ENCODE measurements at regions not wholly inside any gene's neighbourhood (a gene's known extent, or its start where the extent isn't known, plus 50 kb on each side); places are given as distances from the start of the nearest gene placed in this dataset.

DNA sequence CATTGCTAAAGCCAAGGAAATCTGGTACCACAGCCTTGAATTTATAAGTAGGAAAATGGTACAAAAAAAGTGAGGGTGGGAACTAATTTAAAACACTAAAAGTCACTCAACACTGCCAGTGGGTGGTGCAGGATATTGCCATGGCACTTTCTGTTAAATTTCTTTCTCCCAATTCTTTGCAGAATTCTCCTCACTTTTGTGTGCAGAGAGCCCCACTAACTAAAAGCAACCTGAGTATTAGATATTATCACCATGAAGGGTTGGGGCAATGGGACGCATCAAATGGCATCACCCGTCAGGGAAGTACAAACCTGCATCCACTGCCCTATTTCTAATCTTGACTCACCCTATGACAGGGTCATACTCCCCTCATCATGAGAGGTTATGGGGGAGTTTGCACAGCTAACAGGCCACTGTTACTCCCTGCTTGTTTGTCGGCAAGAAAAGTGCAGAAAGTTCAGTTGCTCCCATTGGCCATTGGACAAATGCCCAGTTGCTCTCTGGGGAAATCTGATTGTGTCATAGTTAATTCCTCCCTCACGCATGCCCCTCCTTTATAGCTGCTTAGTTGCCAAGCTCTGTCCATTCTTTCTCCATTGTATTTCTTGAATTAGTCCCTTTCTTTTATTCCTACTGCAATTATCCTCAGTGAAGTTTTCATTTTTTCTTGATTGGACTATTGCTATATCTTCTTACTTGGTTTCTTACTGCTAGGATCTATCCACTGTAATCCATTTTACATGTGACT lies 93.8 kb upstream of the BLID start:
- ATAC-seq (no peak), DNase-seq (no peak)
- CTCF ChIA-PET: no interaction called here
- Mint-ChIP-seq H3K4me1 (no peaks in the 10 kb centered on the region), H3K27ac (no peak overlapping the region), H3K36me3 (no peaks in the 10 kb centered on the region), H3K27me3 (peaks cover 5% of the 10 kb centered on the region), H3K4me3 (no peak overlapping the region), H3K9me3 (ENCODE audit: low read depth) (no peaks in the 10 kb centered on the region)

DNA sequence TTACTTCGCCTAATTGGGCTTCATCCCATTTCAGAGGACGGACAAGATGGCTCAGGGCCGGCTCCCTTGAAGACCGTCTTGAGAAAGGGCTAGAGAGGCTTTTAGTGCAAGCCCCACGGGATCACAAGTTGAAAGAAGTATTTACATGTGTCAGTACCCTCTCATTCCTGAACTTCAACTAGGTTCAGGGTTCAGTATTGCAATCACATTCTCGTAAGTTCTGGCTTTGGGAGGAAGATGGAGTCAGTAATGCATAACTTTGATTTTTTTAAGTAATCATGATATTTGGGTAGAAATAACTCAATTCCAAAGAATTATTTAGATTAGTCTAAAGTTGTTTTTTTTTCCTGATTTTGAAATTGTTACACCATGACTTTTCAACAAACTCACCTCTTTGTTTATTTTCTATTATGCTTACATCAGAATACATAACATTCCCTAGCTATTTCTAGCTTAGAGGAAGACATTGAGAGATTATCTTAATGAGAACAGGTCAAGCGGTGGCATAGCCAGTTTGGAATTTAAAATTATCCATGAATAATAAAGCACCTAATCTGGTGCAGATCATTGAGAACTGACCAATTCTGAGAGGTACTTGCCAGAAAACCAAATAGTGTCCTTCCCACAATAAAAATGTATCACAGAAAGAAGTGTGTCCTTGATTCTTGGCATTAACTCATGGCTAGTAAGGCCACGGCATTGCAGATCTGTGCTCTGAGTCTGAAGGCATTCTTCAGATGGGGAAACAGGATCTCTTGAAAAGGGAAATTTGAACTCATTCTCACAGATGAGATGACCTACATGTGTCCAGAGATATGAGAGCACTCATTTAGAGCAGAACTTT lies 92.1 kb upstream of the BLID start:
- H3K27ac Mint-ChIP-seq: no peak overlapping the region
- H3K4me1 Mint-ChIP-seq: no peaks in the 10 kb centered on the region
- no peak overlapping the region for H3K4me3 Mint-ChIP-seq
- DNase-seq (no peak), ATAC-seq (no peak)
- H3K9me3 Mint-ChIP-seq (ENCODE audit: low read depth): no peaks in the 10 kb centered on the region
- CTCF ChIA-PET: no interaction called here
- peaks cover 5% of the 10 kb centered on the region for H3K27me3 Mint-ChIP-seq
- no peaks in the 10 kb centered on the region for H3K36me3 Mint-ChIP-seq

DNA sequence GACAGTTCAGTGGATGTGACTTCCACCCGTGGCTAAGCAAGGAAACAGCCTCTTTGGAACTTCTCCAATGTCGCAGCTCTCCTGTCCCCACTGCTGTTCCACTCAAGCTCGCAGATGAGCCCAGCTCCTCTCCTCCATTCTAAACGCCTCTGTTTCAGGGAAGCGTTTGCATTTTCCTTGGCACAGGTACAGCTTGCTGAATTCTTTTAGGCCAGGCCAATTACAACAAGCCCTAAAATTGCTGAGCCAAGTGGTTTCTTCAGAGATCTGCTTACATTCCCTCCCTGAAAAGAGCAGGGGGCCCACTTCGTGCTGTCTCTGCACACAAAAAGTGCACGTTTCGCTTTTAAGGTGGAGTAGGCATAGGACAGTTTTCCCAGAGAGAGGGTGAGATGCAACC lies 91.5 kb upstream of the BLID start:
- no peaks in the 10 kb centered on the region for H3K4me1 Mint-ChIP-seq
- H3K9me3 Mint-ChIP-seq (ENCODE audit: low read depth): no peaks in the 10 kb centered on the region
- peaks cover 9% of the 10 kb centered on the region for H3K27me3 Mint-ChIP-seq
- no peak for DNase-seq
- CTCF ChIA-PET: no interaction called here
- no peak for ATAC-seq
- H3K27ac Mint-ChIP-seq: no peak overlapping the region
- no peaks in the 10 kb centered on the region for H3K36me3 Mint-ChIP-seq
- no peak overlapping the region for H3K4me3 Mint-ChIP-seq

DNA sequence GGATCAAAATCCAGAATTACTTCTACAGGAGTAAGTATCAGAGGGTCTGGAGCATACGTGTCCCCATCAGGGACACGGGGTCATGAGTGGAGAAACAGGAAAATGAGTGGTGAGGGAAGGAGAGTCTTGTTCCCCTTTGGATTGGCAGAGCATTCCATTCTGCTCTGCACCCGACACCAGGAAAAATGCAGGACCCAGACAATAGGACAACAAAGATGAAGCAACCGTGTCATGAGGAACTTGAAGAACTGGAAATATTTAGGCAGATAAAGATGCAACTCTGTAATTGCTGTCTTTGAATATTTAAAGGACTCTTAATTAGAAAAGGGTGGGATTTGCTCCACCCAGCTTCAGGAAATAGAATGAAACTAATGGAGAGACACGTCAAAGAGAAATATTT lies 89.0 kb upstream of the BLID start:
- no peak overlapping the region for H3K4me3 Mint-ChIP-seq
- DNase-seq (no peak), ATAC-seq (no peak)
- no peaks in the 10 kb centered on the region for H3K36me3 Mint-ChIP-seq
- H3K27me3 Mint-ChIP-seq: peaks cover 10% of the 10 kb centered on the region
- CTCF ChIA-PET: interaction anchor here (2.1 to 2.5 kb wide), 2 partner anchors 11 to 550 kb away, joined by 5 to 10 read pairs; no protein-coding TSS in a partner anchor
- no peaks in the 10 kb centered on the region for H3K4me1 Mint-ChIP-seq
- H3K27ac Mint-ChIP-seq: no peak overlapping the region
- no peaks in the 10 kb centered on the region for H3K9me3 Mint-ChIP-seq (ENCODE audit: low read depth)

DNA sequence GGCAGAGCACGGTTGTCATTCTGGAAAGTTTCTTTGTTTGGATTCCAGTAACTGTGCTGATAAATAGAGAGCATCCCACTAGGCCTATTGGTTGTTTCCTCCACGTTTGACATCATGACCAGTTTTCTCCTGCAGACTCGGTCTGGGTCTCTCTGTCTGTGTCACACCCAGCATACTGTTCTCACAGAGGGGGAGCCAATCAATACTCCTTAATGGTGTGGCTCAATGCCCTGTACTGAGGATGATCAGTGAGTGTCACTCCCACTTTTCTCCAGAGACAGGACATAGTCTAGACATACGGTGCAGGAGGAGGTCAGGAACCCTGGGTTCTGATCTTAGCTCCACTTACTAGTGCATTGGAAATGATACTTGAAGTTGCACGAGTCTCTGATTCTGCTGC lies 88.2 kb upstream of the BLID start:
- H3K27ac Mint-ChIP-seq: no peak overlapping the region
- ATAC-seq (no peak), DNase-seq (no peak)
- H3K9me3 Mint-ChIP-seq (ENCODE audit: low read depth): no peaks in the 10 kb centered on the region
- peaks cover 10% of the 10 kb centered on the region for H3K27me3 Mint-ChIP-seq
- H3K4me1 Mint-ChIP-seq: no peaks in the 10 kb centered on the region
- no peak overlapping the region for H3K4me3 Mint-ChIP-seq
- no peaks in the 10 kb centered on the region for H3K36me3 Mint-ChIP-seq
- CTCF ChIA-PET: interaction anchor here (2.1 to 2.5 kb wide), 2 partner anchors 12 to 549 kb away, joined by 5 to 10 read pairs; no protein-coding TSS in a partner anchor

DNA sequence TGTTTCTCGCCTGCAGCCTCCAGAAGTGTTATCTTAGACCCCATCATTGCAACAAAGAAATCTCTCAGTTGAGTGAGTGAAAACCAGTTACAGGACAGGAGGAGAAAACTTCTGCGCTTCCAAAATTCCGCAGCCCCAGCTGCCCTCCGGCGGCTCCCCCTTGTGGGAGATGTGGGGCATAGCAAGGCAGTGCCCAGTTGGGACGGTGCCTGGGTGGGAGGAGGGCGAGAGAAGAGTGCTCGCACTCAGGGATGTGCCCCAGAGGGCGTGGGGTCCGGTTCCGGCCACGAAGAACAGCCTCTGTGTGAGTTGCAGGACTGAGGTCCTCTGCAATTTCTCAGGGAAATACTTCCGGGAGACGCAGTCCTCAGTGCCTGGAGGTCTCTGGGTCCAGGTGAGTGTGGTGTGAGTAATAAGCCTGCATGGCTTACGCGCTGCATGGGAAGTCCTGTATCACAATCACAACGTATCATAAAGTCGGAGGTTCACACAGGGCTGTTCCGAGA lies 87.0 kb upstream of the BLID start:
- Mint-ChIP-seq H3K36me3 (no peaks in the 10 kb centered on the region), H3K27me3 (peaks cover 10% of the 10 kb centered on the region), H3K9me3 (ENCODE audit: low read depth) (no peaks in the 10 kb centered on the region), H3K4me3 (no peak overlapping the region), H3K4me1 (no peaks in the 10 kb centered on the region), H3K27ac (no peak overlapping the region)
- CTCF ChIA-PET: interaction anchor here (0.6 to 2.5 kb wide), 6 partner anchors 8 to 548 kb away, joined by 3 to 10 read pairs (median 4); no protein-coding TSS in a partner anchor
- ATAC-seq: peak; percentile 63
- DNase-seq: peak; percentile 46

DNA sequence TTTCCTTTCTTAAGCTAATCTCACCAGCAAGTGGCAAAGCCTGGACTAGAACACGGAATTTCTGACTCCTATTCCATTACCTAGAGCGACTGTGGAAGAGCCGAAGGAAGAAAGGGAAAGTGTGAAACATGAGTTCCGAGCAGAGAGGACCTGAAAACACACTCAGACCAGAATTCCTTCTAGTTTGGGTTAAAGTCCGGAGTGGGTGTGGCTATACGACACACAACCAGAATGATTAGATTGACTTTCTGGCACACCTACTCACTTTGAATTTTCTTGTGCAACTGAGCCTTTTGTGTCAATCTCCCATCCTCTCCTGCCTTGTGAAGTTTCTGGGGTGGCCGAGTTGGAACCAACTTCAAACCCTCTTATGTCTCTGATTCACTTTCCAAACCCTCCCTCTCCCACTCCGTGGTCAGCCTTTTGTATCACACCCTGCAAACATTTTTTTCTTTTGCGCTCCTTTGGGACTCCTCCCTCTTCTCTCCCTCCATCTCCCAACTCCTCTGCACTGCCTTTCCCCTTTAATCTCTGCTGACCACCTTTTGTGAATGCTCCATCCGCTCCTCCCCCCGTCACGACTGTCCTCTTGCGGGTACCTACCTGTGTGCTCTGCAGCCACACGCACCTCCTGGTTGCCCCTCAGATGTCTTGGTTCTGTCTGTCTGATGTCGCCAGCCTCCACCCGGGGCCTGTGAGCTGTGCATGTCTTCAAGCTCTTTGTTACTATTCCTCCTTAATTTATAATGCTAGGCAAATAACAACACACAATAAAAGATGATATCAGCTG lies 86.3 kb upstream of the BLID start:
- ATAC-seq: no peak
- H3K27ac Mint-ChIP-seq: no peak overlapping the region
- no peaks in the 10 kb centered on the region for H3K9me3 Mint-ChIP-seq (ENCODE audit: low read depth)
- H3K27me3 Mint-ChIP-seq: peaks cover 10% of the 10 kb centered on the region
- no peak overlapping the region for H3K4me3 Mint-ChIP-seq
- no peak for DNase-seq
- CTCF ChIA-PET: interaction anchor here (0.6 to 2.5 kb wide), 5 partner anchors 9 to 546 kb away, joined by 3 to 10 read pairs (median 3); no protein-coding TSS in a partner anchor
- H3K4me1 Mint-ChIP-seq: no peaks in the 10 kb centered on the region
- H3K36me3 Mint-ChIP-seq: no peaks in the 10 kb centered on the region

DNA sequence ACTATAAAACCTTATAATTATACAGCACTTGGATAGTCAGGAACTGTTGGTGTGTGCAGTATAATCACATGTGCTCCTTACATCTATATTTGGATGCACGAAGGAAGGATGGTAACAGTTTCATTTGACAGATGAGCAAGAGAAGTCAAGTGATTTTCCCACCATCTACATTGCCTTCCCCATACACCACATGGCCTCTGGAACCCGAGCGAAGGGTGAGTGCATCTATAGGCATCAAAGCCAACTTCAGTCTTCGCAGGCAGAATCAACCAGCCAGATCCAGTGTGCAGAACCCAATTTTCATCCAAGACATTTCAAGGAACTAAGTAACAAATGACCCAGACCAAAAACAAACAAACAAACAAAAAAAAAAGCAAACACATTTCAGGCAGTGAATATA lies 85.1 kb upstream of the BLID start:
- no peak for ATAC-seq
- Mint-ChIP-seq H3K4me3 (no peak overlapping the region), H3K9me3 (ENCODE audit: low read depth) (no peaks in the 10 kb centered on the region), H3K27me3 (peaks cover 5% of the 10 kb centered on the region), H3K4me1 (no peaks in the 10 kb centered on the region), H3K27ac (no peak overlapping the region), H3K36me3 (no peaks in the 10 kb centered on the region)
- CTCF ChIA-PET: no interaction called here
- no peak for DNase-seq

DNA sequence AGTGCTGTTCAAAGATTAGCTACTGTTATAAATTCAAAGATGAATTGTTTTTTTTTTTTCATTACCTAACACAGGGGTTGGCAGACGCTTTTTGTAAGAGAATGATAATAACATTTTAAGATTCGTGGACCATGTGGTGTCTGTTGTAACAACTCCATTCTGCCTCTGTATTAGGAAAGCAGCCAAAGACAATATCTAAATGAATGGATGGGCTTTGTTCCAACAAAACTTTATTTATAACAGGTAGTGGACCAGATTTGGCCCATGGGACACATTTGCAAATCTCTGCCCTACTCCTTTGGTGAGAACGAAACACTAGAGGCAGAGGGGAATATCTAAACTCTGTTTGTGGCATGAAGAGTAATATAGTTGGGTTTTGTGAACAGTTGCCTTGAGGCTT lies 83.6 kb upstream of the BLID start:
- DNase-seq (no peak), ATAC-seq (no peak)
- no peaks in the 10 kb centered on the region for H3K36me3 Mint-ChIP-seq
- H3K9me3 Mint-ChIP-seq (ENCODE audit: low read depth): no peaks in the 10 kb centered on the region
- H3K4me3 Mint-ChIP-seq: no peak overlapping the region
- CTCF ChIA-PET: no interaction called here
- no peak overlapping the region for H3K27ac Mint-ChIP-seq
- no peaks in the 10 kb centered on the region for H3K4me1 Mint-ChIP-seq
- peaks cover 8% of the 10 kb centered on the region for H3K27me3 Mint-ChIP-seq

DNA sequence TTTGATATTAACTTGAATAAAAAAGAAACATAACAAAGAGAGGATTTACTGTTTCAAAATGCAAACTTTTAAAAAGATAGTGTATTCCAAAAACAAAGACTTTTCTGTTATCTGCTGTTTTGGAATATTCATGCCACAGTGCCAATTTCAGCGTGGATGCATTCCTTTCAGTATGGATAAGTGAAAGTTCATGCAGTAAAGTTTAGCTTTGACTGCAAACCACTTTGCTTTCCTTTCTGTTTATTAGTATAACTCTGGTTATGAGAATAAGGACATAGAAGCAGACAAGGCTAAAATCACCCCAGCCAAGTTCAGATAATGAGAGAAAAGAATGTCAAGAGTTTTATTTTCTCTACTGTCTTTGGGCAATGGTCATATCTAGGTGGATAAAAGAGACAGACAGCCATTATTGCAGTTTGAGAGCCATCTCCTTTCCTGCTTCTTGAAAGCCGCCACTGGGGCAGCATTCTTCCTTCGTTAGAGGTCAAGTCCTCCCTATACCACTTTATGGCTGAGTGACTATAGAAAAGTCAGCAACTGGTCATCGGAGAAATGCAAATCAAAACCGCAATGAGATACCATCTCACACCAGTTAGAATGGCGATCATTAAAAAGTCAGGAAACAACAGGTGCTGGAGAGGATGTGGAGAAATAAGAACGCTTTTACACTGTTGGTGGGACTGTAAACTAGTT lies 82.4 kb upstream of the BLID start:
- DNase-seq (no peak), ATAC-seq (no peak)
- H3K27ac Mint-ChIP-seq: no peak overlapping the region
- no peak overlapping the region for H3K4me3 Mint-ChIP-seq
- H3K9me3 Mint-ChIP-seq (ENCODE audit: low read depth): no peaks in the 10 kb centered on the region
- CTCF ChIA-PET: no interaction called here
- no peaks in the 10 kb centered on the region for H3K36me3 Mint-ChIP-seq
- H3K27me3 Mint-ChIP-seq: peaks cover 10% of the 10 kb centered on the region
- H3K4me1 Mint-ChIP-seq: no peaks in the 10 kb centered on the region

DNA sequence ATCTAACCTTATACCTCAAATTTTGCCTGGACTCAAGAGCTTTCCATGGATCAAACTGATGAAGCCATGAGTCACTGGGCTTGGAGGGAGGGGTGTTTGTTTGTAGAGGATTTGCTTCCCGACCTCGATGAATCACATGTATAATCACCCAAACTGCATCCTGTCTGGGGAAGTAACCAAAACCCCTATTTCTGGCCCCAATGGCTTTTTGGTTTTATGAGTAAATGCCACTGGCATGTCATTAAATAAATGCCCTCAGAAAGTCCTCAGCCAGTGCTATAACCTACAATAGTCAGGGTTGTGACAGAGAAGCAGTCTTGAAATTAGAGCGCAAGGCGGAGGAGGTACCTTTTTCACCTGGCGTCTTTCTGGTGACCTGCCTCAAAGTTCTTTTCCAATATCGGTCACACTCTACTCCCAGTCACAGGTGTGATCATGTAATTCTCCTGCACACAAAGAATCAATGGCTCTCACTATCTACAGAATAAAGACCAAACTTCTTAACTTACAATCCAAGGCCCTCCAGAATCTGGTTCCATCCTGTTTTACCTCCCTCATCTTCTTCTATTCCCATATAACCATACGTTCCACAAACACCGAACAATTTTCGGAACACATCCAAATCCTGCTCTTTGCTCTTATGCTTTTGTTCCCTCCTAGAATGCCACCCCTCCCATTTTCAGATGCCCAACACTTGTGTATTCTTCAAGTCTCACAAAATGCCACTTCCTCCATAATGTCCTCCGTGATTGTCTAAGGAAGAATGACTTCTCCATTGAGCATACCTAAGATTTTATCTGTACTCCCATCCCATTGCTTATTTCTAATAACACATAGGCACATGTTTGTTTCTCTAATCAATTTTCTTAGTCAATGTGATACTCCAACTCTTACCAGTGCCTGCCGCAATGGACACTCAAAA lies 81.3 kb upstream of the BLID start:
- Mint-ChIP-seq H3K9me3 (ENCODE audit: low read depth) (no peaks in the 10 kb centered on the region), H3K4me1 (no peaks in the 10 kb centered on the region), H3K27ac (no peak overlapping the region), H3K27me3 (peaks cover 5% of the 10 kb centered on the region), H3K4me3 (no peak overlapping the region), H3K36me3 (no peaks in the 10 kb centered on the region)
- ATAC-seq (no peak), DNase-seq (no peak)
- CTCF ChIA-PET: no interaction called here

DNA sequence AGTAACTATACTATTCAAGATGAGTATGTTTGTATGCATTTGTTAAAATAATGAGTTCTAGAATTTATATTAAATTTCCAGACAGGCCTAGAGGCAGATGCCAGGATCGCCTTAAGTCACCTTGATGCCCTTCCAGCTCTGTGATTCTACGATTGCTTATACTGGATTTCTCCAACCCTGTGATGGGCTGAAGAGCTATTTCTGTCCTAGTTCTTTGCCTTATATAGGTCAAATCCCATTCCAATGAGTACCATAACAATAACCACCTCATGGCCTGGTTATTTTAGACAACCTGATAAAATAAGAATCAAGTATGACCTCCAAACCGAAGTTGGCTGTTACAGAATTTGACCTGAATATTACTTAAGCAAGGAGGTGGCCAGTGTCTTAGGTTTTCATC lies 79.8 kb upstream of the BLID start:
- CTCF ChIA-PET: no interaction called here

More for the DNA sequence above, 79.8 kb upstream of the BLID start:
- no peaks in the 10 kb centered on the region for H3K36me3 Mint-ChIP-seq
- H3K9me3 Mint-ChIP-seq (ENCODE audit: low read depth): no peaks in the 10 kb centered on the region
- H3K4me1 Mint-ChIP-seq: no peaks in the 10 kb centered on the region
- peaks cover 5% of the 10 kb centered on the region for H3K27me3 Mint-ChIP-seq
- DNase-seq (no peak), ATAC-seq (no peak)
- H3K4me3 Mint-ChIP-seq: no peak overlapping the region
- H3K27ac Mint-ChIP-seq: no peak overlapping the region

Measured in activated CD8-positive, alpha-beta memory T cell treated with anti-CD3 and anti-CD28 coated beads, Interleukin-2, amount 10 ng/mL, durations not matched to agents 7 days and 5 days (primary cell).